GM19025 (cell line): ENCODE measurements at regions not wholly inside any gene's neighbourhood (a gene's known extent, or its start where the extent isn't known, plus 50 kb on each side); places are given as distances from the start of the nearest gene placed in this dataset.
"Not testable (repeated sequence)": the region's sequence is repeated elsewhere in the genome, so short reads cannot be mapped to it uniquely, and the experiment has no call there.

Experiments used
- ATAC-seq: cut with Tn5 transposase; IDR thresholded peaks from one replicate; pipeline ENCODE4 v1.9.1; 2021; ENCODE audit warnings: mild to moderate bottlenecking, low read depth, moderate library complexity; ENCODE audit not compliant: unreplicated experiment

GRCh38 chr4:149050840-149051239, 608.6 kb upstream of the NR3C2 start:
- no peak for ATAC-seq

DNA sequence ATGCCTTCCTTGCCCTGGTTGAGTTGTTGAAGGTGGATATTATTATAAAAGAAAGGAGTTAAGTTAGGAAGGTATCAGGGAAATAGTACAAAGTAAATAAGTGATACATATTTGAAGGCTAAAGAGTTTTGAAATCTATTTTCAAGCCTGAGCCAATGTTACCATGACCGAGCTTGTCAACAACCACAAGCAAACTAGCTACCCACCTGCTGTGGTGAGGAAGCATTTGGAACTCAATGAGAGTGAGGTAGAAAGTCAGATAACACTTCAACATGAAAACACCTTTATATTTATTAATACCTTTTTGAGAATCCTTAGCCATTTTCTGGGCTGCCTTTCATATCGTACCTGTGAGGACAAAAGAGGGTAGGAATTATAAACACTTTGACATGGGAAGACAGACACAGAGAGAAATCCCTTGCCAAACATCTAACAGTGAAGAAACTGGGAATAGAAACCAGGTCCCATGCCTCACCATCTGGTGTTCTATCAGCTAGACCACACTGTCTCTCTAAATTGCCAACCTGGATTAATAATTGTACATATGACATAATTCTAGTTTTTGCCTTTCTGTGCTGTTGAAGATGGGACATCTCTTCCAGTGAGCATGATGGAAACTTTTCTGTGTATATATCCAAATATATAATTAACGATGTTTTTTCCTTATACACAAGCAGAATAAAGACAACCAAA, 606.4 kb upstream of the NR3C2 start:
- peak; percentile 51 for ATAC-seq

DNA sequence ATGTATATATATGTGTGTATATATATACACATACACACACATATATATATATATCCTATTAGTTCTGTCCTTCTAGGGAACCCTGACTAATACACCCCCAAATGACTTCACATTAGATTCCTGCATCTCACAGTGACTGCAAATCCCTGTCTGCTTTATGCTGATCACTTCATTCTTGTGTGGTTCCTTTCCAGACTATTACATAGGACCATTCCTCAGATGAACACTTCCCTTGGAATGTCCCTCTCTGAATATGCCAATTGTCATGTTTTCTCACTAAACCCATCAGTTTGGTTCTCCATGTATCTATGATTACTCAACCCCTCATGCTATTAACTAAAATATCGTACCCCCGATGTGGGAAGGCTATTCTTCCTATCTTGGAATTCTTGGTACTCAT, 605.2 kb upstream of the NR3C2 start:
- no peak for ATAC-seq

DNA sequence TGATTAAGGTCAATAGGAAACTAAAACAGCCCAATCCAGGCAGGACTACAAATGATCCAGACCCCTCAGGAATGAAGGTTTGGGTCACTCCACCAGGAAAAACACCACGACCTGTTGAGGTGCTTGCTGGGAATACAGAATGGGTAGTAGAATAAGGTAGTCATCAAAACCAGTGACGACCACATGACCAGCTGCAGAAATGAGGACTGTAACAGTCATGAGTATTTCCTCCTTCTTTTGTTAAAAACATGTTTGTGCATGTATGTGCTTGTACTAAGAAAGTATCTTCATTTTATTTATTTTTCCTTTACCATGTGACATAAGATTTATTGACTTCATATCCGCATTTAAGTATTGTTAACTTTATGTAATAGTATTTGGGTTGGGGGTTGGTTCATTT, 603.5 kb upstream of the NR3C2 start:
- ATAC-seq = no peak

GRCh38 chr4:149039786-149040185, 597.6 kb upstream of the NR3C2 start:
- not testable (repeated sequence) for ATAC-seq

GRCh38 chr4:149031399-149031798, 589.2 kb upstream of the NR3C2 start:
- ATAC-seq = peak; percentile 58

- ATAC-seq = no peak
Observed at GRCh38 chr4:149029056-149029651, 586.9 kb upstream of the NR3C2 start.

GRCh38 chr4:149026696-149027095, 584.5 kb upstream of the NR3C2 start:
- no peak for ATAC-seq

DNA sequence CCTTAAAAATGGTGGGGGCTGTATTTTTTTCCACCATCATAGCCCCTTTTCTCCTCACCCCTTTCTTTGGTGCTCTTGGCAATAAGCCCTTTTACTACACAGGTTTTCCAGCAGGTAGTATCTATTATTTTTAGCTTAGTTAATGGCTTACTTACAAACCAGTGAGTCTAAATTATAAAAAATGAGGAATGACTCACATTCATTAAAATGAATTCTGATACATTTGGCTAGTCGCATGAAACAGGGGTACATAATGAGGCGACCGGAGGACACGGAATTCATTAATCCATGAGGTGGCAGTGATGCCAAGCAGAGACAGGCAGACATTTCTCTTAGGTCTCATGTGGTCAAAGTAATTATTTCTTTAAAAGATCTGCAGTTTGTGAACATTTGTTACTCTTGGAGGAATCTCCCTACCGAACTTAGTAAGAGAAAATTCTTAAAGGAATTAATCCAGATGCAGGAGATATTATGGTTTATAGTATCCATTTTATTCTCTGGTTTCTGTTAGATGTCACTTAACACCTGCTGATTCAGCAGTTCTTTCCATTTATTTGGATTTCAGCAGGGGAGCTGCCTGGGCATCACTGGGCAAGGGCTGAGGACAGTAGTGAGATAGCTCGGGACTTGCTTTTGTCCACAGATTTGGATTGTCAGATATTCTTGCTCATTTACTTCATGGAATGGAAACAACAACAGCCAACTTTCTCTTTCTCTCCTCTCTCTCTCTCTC, 575.0 kb upstream of the NR3C2 start:
- ATAC-seq = no peak

- ATAC-seq = no peak
Observed at GRCh38 chr4:149009223-149009622, 567.0 kb upstream of the NR3C2 start.

DNA sequence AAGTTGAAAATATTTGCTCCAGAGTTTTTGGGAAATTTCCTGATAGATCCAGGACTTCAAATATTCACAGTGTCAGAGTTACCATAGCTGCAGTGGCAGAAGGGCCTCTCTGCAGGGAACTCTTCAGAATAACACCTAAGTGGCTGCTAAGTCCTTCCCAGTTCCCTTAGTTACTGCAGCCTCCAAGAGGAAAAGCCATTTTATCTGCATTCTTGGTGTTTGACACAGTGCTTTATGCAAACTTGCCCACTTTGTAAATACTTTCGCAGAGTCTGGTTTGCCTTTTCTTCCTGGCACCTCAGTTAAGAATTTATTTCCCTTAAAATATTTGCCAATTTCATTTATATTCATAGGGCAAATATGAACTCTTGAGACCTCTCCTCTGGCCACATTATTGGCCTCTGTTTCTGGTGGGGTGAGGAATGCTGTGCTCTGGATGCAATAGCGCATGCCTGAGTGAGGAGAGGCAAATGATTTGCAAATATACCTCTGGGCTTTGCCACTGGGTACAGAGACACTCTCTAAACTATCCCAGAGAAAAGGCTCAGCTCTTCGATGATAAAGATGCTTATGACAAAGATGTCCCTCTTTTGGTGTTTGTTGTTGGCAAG, 566.3 kb upstream of the NR3C2 start:
- ATAC-seq = no peak

GRCh38 chr4:149005191-149005590, 563.0 kb upstream of the NR3C2 start:
- no peak for ATAC-seq

DNA sequence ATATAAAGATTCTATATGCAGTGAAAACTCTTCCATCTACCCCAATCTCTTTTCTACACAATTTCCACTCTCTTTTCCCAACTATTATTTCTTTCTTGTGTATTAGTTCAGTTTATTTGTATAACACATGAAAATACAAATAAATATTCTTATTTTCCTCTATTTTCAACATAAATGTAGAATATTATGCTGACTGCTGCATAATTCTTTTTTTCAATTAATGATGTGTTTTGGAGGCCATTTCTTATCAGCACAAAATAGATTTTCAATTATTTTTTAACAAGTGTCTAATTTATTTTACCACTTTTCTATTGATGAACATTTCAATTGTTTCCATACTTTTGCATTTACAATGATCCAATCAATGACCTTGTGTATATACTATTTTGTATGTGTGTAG, 557.7 kb upstream of the NR3C2 start:
- no peak for ATAC-seq

- ATAC-seq = no peak
Observed at GRCh38 chr4:148998719-148999118, 556.5 kb upstream of the NR3C2 start.

GRCh38 chr4:148986951-148987350, 544.7 kb upstream of the NR3C2 start:
- ATAC-seq = no peak

GRCh38 chr4:148984951-148985350, 542.7 kb upstream of the NR3C2 start:
- no peak for ATAC-seq

- ATAC-seq = no peak
Observed at GRCh38 chr4:148982200-148982599, 540.0 kb upstream of the NR3C2 start.

- ATAC-seq = no peak
Observed at GRCh38 chr4:148980782-148981480, 538.7 kb upstream of the NR3C2 start.

- ATAC-seq = no peak
Observed at GRCh38 chr4:148978301-148978700, 536.1 kb upstream of the NR3C2 start.

DNA sequence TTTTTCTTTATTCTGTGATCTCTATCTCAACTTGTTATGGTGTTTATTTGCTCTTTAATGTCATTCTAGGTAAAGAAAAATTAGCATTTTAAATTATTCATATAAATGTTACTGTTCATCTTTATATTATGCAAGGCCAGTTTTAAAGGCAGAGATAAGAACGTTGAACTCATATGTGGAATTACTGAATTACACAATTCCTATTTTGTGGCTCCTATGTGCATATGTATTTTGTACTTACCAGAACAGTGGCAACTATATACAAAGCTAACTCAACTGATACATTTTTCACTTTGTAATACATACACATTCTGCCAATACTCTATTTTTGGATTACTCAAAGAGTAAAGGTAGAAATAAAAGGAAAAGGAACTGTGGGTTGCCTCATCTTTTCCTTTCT, 533.2 kb upstream of the NR3C2 start:
- ATAC-seq = no peak

DNA sequence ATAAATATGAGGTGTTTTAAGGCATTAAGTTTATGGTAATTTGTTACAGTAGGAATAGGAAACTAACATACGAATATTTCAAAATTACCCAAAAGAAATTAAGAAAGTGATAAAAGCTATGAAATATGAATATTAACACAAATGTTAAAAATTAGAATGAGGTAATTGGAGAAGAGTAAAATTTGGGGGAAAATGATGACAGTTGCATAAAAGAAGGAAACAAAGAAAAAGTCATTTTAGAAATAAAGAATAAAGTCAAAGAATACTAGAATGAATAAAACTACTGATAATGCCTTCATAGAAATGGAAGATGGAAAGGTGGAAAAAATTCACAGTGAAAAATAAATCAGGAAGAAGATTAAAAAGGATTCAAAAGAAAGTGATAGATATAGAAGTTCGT, 522.9 kb upstream of the NR3C2 start:
- ATAC-seq = no peak
